Right lobe of liver (tissue), 6 donors: ENCODE measurements at regions not wholly inside any gene's neighbourhood (a gene's known extent, or its start where the extent isn't known, plus 50 kb on each side); places are given as distances from the start of the nearest gene placed in this dataset.

Experiments
- ATAC-seq, 4 donors: fragments of 200-7000 bp; cut with Tn5 transposase; one replicate each; pipeline ENCODE4 v1.9.1; 2020; ENCODE audit warnings: mild to moderate bottlenecking in 4 of 4, moderate library complexity in 4 of 4
- DNase-seq, 3 donors: peaks; one replicate each; pipeline ENCODE4 v3.0.0-alpha.2; 2020
- H3K27ac ChIP-seq, 3 donors: fragments of 200-600 bp; one replicate each; pipeline ENCODE4 v1.8.0; 2022
- H3K27me3 ChIP-seq, 2 donors: fragments of 200-600 bp; one replicate each; pipeline ENCODE4 v1.8.0; 2022
- H3K36me3 ChIP-seq, 4 donors: fragments of 200-600 bp; sonication (generic) in 1 of 4; one replicate each; pipeline versions ENCODE4 v1.5.1 to v1.8.0; 2017 to 2022; ENCODE audit warnings: control low read depth in 1 of 4
- H3K4me1 ChIP-seq, 4 donors: fragments of 200-600 bp; sonication (generic) in 1 of 4; one replicate each; pipeline versions ENCODE4 v1.5.1 to v1.8.0; 2017 to 2022; ENCODE audit warnings: control low read depth in 1 of 4
- H3K4me3 ChIP-seq, 3 donors: fragments of 200-600 bp; one replicate each; pipeline ENCODE4 v1.8.0; 2022
- H3K9me3 ChIP-seq, 4 donors: fragments of 200-600 bp; sonication (generic) in 1 of 4; one replicate each; pipeline versions ENCODE4 v1.5.1 to v1.8.0; 2017 to 2022; ENCODE audit warnings: control low read depth in 1 of 4
- POLR2A ChIP-seq: fragments of 450-650 bp; IDR thresholded peaks from one replicate; pipeline ENCODE4 v1.6.1; 2017; ENCODE audit warnings: antibody characterized with exemption, mild to moderate bottlenecking
- WGBS: methylation state at CpG from one replicate; pipeline ENCODE4 v1.1.6; 2018; ENCODE audit warnings: low coverage, low lambda C conversion rate; ENCODE audit not compliant: insufficient coverage; ENCODE audit errors: missing lambda C conversion rate; 5-methylcytosine and 5-hydroxymethylcytosine counted together
- intact Hi-C, 2 donors: fragments of 100-400 bp; cut with DNase I; formaldehyde crosslinking; loops; one replicate each; pipeline versions ENCODE4 v1.11.2 to v1.14.1; 2022
- TF ChIP-seq, protein P1 (sequence below), 4 donors: fragments of 200-600 bp in 3 of 4; fragments of 450-650 bp in 1 of 4; IDR thresholded peaks; one replicate each; pipeline versions ENCODE4 v1.5.1 to v1.8.0; 2016 to 2022; ENCODE audit warnings: antibody characterized with exemption in 4 of 4, mild to moderate bottlenecking in 2 of 4
- donor health status: DM: no; HTN: yes; CAD: no.
- donor health status: DM: no; HTN: no; CAD: no.
- donor health status: DM: no; HTN: no; CAD: no.
- donor health status: DM: no; HTN: yes; CAD: no.
- donor health status: DM: no; HTN: yes; CAD: no.

DNA sequence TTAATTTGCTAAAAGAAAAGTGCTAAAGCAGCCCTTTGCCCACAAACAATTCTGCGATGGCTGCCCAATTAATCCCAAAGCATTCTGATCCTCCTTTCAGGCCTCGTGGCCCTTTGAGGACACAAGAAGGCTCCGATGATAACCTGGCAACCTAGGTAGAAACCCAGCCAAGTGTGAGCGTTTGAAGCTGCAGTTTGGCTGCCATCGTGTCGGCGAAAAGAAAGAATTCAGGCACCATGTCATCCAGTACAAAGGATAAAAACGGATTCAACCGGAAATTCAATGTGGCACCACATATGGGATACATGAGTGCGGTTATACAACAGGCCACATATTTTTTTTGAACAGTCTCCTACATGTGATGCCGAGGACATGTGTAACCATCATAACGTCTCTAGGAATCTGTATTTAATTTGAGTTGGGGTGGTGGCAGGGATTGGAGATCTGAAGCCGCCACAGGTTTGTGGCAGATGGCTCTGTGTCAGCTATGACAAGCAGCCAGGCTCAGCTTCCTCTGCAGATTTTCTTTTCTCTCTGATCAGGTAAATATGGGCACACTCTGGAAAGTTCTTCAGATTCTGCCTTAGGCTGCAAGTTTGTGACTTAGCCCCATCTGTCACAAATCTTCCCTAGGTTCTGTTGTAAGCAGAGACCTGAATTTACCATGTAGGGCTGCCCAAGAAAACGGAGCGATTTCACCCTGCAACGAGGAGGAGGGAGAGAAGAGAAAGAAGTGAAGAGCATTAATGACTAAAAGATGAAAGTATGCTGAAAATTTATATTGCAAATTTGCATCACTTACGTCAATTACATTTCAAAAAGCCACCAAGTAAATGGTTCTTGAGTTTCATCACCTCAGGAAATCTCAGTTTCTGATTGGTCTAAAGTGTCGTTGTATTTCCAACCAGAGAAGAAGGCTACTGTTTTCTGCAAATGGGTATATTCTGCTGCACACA is 573.2 kb downstream of the ZEB2 start:
- intact Hi-C loops = no loop called here
- Histone ChIP-seq H3K27me3 (no peaks in the 10 kb centered on the region), H3K9me3 (no peaks in the 10 kb centered on the region), H3K27ac (no peak overlapping the region), H3K4me1 (no peaks in the 10 kb centered on the region), H3K36me3 (no peaks in the 10 kb centered on the region), H3K4me3 (no peak overlapping the region)
- WGBS = 89% methylated on average over 17 of the region's 18 CpGs
- TF ChIP-seq POLR2A = no peak
- TF ChIP-seq, protein P1, sequence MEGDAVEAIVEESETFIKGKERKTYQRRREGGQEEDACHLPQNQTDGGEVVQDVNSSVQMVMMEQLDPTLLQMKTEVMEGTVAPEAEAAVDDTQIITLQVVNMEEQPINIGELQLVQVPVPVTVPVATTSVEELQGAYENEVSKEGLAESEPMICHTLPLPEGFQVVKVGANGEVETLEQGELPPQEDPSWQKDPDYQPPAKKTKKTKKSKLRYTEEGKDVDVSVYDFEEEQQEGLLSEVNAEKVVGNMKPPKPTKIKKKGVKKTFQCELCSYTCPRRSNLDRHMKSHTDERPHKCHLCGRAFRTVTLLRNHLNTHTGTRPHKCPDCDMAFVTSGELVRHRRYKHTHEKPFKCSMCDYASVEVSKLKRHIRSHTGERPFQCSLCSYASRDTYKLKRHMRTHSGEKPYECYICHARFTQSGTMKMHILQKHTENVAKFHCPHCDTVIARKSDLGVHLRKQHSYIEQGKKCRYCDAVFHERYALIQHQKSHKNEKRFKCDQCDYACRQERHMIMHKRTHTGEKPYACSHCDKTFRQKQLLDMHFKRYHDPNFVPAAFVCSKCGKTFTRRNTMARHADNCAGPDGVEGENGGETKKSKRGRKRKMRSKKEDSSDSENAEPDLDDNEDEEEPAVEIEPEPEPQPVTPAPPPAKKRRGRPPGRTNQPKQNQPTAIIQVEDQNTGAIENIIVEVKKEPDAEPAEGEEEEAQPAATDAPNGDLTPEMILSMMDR (IDR thresholded peaks at IDR 0.05) = no peak
- ATAC-seq = no peak
- DNase-seq = no peak

DNA sequence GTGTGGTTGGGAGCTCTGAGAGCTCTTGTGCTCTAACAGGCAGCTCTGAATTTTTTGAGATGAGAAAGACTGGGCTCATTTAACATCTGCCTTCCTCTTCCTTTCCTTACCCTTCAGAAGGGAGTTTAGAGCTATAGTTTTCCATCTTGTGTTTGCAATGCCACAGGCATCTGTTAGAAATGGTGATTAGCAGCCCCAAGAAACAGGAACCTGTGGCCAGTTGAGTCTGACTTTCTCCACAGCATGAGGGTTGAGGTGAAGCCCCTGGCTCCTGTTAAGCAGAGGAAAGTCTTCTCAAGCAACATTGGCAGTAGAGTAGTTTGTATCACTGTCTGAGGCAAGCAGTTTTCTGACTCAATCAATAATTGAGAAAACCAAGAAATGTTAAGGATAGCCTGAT is 577.4 kb downstream of the ZEB2 start:
- no peaks in the 10 kb centered on the region for H3K27me3 ChIP-seq
- intact Hi-C loops = no loop called here
- DNase-seq (no peak), ATAC-seq (no peak)
- no peaks in the 10 kb centered on the region for H3K36me3 ChIP-seq
- no peaks in the 10 kb centered on the region for H3K9me3 ChIP-seq
- no peak overlapping the region for H3K27ac ChIP-seq
- no peak overlapping the region for H3K4me3 ChIP-seq
- TF ChIP-seq POLR2A = no peak
- TF ChIP-seq, protein P1 (IDR thresholded peaks at IDR 0.05) = no peak
- H3K4me1 ChIP-seq = peaks cover 0 to 2% (median 0%) of the 10 kb centered on the region in 4 donors

DNA sequence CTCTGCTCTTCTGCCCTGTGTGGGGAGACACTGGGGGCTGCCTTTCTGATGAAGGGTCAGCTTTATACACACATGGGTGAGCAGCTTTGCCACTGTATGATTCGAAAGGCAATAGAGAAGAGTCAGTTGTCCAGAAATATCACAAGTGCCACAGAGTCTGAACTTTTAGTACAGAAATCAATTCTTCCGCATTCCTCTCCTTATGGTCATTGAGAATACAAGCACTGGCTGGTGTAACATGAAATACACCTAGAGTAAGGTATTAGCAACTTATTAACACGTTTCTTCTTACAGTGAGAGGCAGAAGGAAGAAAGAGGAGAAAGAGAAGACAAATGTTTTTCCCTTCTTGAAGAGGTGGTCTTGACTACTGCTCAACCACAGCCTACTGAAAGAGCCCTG is 579.2 kb downstream of the ZEB2 start:
- H3K27ac ChIP-seq = no peak overlapping the region
- TF ChIP-seq, protein P1 (IDR thresholded peaks at IDR 0.05) = no peak
- TF ChIP-seq POLR2A = no peak

DNA sequence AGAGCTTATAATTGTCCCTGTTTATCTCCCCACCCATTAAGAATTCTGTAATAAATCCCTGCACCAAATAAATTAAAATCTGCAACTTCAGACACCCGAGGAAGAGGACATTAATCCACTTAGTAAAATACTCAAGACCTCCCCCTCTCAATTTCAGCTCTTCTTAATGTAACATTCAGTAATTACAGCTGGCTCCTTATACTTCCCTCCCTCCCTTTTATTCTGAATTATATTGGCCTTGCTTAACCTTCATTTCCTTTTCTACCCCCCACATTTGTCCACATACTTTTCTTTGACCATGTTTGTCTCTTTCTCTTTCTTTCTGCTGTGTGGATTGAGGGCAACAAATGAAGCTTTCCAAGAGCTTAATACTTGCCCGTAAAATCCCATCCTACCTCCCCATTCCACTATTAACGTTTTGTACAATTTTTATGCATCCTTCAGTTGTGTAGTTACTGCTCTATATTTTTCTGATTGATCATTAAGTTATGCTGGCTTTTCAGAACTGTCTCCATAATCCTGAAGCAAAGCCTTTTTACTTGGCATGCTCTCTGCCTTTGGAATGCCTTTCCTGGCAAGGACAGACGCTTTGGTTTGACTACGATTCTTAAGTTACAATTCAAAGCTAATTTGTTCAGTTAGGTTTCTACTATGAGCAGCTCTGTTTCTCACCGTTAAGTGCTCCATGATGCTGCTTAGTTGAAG is 580.1 kb downstream of the ZEB2 start:
- H3K4me3 ChIP-seq = no peak overlapping the region
- intact Hi-C loops = no loop called here
- ATAC-seq = no peak

More for the DNA sequence above, 579.2 kb downstream of the ZEB2 start:
- ATAC-seq (no peak), DNase-seq (no peak)
- intact Hi-C loops = no loop called here
- no peaks in the 10 kb centered on the region for H3K9me3 ChIP-seq
- no peaks in the 10 kb centered on the region for H3K27me3 ChIP-seq
- WGBS = 63% methylated on average over 3 of the region's 3 CpGs
- no peaks in the 10 kb centered on the region for H3K36me3 ChIP-seq
- H3K4me1 ChIP-seq = peaks cover 0 to 11% (median 0%) of the 10 kb centered on the region in 4 donors
- no peak overlapping the region for H3K4me3 ChIP-seq

More for the DNA sequence above, 580.1 kb downstream of the ZEB2 start:
- 63% methylated on average over 6 of the region's 6 CpGs for WGBS
- Histone ChIP-seq H3K9me3 (no peaks in the 10 kb centered on the region), H3K4me1 (peaks cover 0 to 11% (median 0%) of the 10 kb centered on the region in 4 donors), H3K27ac (no peak overlapping the region), H3K27me3 (no peaks in the 10 kb centered on the region), H3K36me3 (no peaks in the 10 kb centered on the region)
- no peak for DNase-seq
- no peak for TF ChIP-seq POLR2A
- TF ChIP-seq, protein P1 (IDR thresholded peaks at IDR 0.05) = no peak
